ENCODE measurements at regions not wholly inside any gene's neighbourhood (a gene's known extent, or its start where the extent isn't known, plus 50 kb on each side); places are given as distances from the start of the nearest gene placed in this dataset.

- no peak for DNase-seq (ENCODE audit: low spot score in 2 of 2, unreplicated experiment in 2 of 2)
- no peaks in the 10 kb centered on the region for H3K9me3 Mint-ChIP-seq
- no peaks in the 10 kb centered on the region for H3K36me3 Mint-ChIP-seq
- no peak overlapping the region for H3K27ac Mint-ChIP-seq
- TF ChIP-seq, protein P1, sequence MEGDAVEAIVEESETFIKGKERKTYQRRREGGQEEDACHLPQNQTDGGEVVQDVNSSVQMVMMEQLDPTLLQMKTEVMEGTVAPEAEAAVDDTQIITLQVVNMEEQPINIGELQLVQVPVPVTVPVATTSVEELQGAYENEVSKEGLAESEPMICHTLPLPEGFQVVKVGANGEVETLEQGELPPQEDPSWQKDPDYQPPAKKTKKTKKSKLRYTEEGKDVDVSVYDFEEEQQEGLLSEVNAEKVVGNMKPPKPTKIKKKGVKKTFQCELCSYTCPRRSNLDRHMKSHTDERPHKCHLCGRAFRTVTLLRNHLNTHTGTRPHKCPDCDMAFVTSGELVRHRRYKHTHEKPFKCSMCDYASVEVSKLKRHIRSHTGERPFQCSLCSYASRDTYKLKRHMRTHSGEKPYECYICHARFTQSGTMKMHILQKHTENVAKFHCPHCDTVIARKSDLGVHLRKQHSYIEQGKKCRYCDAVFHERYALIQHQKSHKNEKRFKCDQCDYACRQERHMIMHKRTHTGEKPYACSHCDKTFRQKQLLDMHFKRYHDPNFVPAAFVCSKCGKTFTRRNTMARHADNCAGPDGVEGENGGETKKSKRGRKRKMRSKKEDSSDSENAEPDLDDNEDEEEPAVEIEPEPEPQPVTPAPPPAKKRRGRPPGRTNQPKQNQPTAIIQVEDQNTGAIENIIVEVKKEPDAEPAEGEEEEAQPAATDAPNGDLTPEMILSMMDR (IDR thresholded peaks at IDR 0.05; ENCODE audit: unreplicated experiment) = no peak
- H3K27me3 Mint-ChIP-seq (ENCODE audit: low read depth) = no peaks in the 10 kb centered on the region
- H3K4me3 Mint-ChIP-seq = no peak overlapping the region
- peaks cover 13% of the 10 kb centered on the region for H3K4me1 Mint-ChIP-seq
Measured at GRCh38 chr7:18315241-18315640, 180.3 kb upstream of the HDAC9 start.

DNA sequence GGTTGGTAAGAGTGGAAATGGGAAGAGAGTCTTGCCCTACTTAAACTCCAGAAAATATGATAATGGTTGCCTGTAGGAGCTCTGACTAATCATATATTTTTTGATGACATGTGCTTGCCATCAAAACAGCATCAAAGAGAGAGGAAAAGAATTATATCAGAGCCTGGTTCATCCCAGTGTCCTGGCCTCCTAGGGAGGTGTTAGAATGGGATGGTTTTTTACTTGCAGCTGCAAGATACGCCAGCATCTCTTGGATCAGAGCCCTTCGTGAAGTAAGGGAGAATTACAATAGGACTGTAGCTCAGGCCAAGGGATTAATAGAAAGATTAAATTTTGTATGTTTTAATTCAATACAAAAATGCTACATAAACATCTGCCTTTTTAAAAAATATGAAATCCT, 177.6 kb upstream of the HDAC9 start:
- H3K4me1 Mint-ChIP-seq = peaks cover 13% of the 10 kb centered on the region
- no peak overlapping the region for H3K27ac Mint-ChIP-seq
- TF ChIP-seq, protein P1 (IDR thresholded peaks at IDR 0.05; ENCODE audit: unreplicated experiment) = no peak
- no peaks in the 10 kb centered on the region for H3K9me3 Mint-ChIP-seq
- DNase-seq (ENCODE audit: low spot score in 2 of 2, unreplicated experiment in 2 of 2) = no peak
- no peak overlapping the region for H3K4me3 Mint-ChIP-seq
- H3K36me3 Mint-ChIP-seq = no peaks in the 10 kb centered on the region
- H3K27me3 Mint-ChIP-seq (ENCODE audit: low read depth) = no peaks in the 10 kb centered on the region

- TF ChIP-seq, protein P1 (IDR thresholded peaks at IDR 0.05; ENCODE audit: unreplicated experiment) = no peak
- no peaks in the 10 kb centered on the region for H3K36me3 Mint-ChIP-seq
- no peaks in the 10 kb centered on the region for H3K9me3 Mint-ChIP-seq
- DNase-seq (ENCODE audit: low spot score in 2 of 2, unreplicated experiment in 2 of 2) = no peak
- H3K27me3 Mint-ChIP-seq (ENCODE audit: low read depth) = no peaks in the 10 kb centered on the region
- no peak overlapping the region for H3K27ac Mint-ChIP-seq
- H3K4me1 Mint-ChIP-seq = peaks cover 7% of the 10 kb centered on the region
- H3K4me3 Mint-ChIP-seq = no peak overlapping the region
Measured at GRCh38 chr7:18320422-18320821, 175.1 kb upstream of the HDAC9 start.

GRCh38 chr7:18320971-18321567, 174.5 kb upstream of the HDAC9 start:
- Mint-ChIP-seq H3K4me1 (peaks cover 7% of the 10 kb centered on the region), H3K4me3 (no peak overlapping the region), H3K27ac (no peak overlapping the region), H3K9me3 (no peaks in the 10 kb centered on the region), H3K36me3 (no peaks in the 10 kb centered on the region), H3K27me3 (ENCODE audit: low read depth) (no peaks in the 10 kb centered on the region)
- TF ChIP-seq, protein P1 (IDR thresholded peaks at IDR 0.05; ENCODE audit: unreplicated experiment) = peak; percentile 75
- no peak for DNase-seq (ENCODE audit: low spot score in 2 of 2, unreplicated experiment in 2 of 2)

- H3K4me3 Mint-ChIP-seq = no peak overlapping the region
- TF ChIP-seq, protein P1 (IDR thresholded peaks at IDR 0.05; ENCODE audit: unreplicated experiment) = no peak
Measured at GRCh38 chr7:18330548-18330947, 165.0 kb upstream of the HDAC9 start.

GRCh38 chr7:18336626-18337025, 158.9 kb upstream of the HDAC9 start:
- H3K9me3 Mint-ChIP-seq = peaks cover 32% of the 10 kb centered on the region
- H3K27me3 Mint-ChIP-seq (ENCODE audit: low read depth) = no peaks in the 10 kb centered on the region
- H3K36me3 Mint-ChIP-seq = peaks cover 16% of the 10 kb centered on the region
- no peak for DNase-seq (ENCODE audit: low spot score in 2 of 2, unreplicated experiment in 2 of 2)
- peaks cover 1% of the 10 kb centered on the region for H3K4me1 Mint-ChIP-seq
- no peak overlapping the region for H3K4me3 Mint-ChIP-seq
- no peak overlapping the region for H3K27ac Mint-ChIP-seq
- TF ChIP-seq, protein P1 (IDR thresholded peaks at IDR 0.05; ENCODE audit: unreplicated experiment) = no peak

More at GRCh38 chr7:18330548-18330947, 165.0 kb upstream of the HDAC9 start:
- Mint-ChIP-seq H3K36me3 (peaks cover 1% of the 10 kb centered on the region), H3K27me3 (ENCODE audit: low read depth) (no peaks in the 10 kb centered on the region), H3K4me1 (no peaks in the 10 kb centered on the region), H3K27ac (no peak overlapping the region), H3K9me3 (peaks cover 7% of the 10 kb centered on the region)
- no peak for DNase-seq (ENCODE audit: low spot score in 2 of 2, unreplicated experiment in 2 of 2)
